Mammary epithelial cell (primary cell): ENCODE measurements at regions not wholly inside any gene's neighbourhood (a gene's known extent, or its start where the extent isn't known, plus 50 kb on each side); places are given as distances from the start of the nearest gene placed in this dataset.

Source experiments
- CTCF ChIP-seq, 2 donors: IDR thresholded peaks in 1 of 2; conservative IDR thresholded peaks in 1 of 2; 2 replicates each; pipeline ENCODE4 v1.5.1; 2011 to 2012; ENCODE audit warnings: inconsistent platforms in 2 of 2, low read length in 2 of 2, mild to moderate bottlenecking in 2 of 2, control low read depth in 1 of 2, low read depth in 1 of 2; ENCODE audit not compliant: insufficient read depth in 1 of 2; ENCODE audit errors: extremely low read depth in 1 of 2
- EZH2 ChIP-seq: IDR thresholded peaks from 2 replicates; pipeline ENCODE4 v1.6.1; 2012; ENCODE audit warnings: low read length, inconsistent platforms, borderline replicate concordance

DNA sequence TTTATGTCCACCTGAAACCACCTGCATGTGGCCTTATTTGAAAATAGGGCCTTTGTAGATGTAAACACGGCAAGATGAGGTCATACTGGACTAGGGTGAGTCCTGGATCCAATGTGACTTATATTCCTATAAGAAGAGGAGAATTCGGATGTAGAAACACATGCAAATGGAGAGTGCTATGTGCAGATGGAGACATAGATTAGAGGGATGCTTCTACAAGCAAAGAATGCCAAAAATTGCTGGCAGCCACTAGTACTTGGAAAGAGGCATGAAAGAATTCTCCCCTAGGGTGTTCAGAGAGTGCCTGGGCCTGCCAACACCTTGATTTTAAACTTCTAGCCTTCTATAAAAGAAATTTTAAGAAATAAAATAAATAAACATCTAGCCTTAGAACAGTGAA, 226.1 kb downstream of the RFC3 start:
- TF ChIP-seq CTCF (conservative IDR thresholded peaks at IDR 0.05 in 1 of 2, IDR thresholded peaks at IDR 0.05 in 1 of 2; ENCODE audit: extremely low read depth in 1 of 2, insufficient read depth in 1 of 2, low read depth in 1 of 2, low read length in 2 of 2), result no peak
- TF ChIP-seq EZH2, result no peak
